HG03460 (cell line): ENCODE measurements at regions not wholly inside any gene's neighbourhood (a gene's known extent, or its start where the extent isn't known, plus 50 kb on each side); places are given as distances from the start of the nearest gene placed in this dataset.
"Not testable (repeated sequence)": the region's sequence is repeated elsewhere in the genome, so short reads cannot be mapped to it uniquely, and the experiment has no call there.

Experiments
- ATAC-seq: cut with Tn5 transposase; IDR thresholded peaks from one replicate; pipeline ENCODE4 v1.9.1; 2021; ENCODE audit not compliant: unreplicated experiment

- no peak for ATAC-seq
These were observed 238.2 kb upstream of the RBBP8 start for GRCh38 chr18:22694954-22695353.

GRCh38 chr18:22695674-22696073 is 237.5 kb upstream of the RBBP8 start:
- no peak for ATAC-seq

- ATAC-seq = no peak
These were observed 235.6 kb upstream of the RBBP8 start for GRCh38 chr18:22697561-22697960.

- ATAC-seq = no peak
These were observed 234.4 kb upstream of the RBBP8 start for GRCh38 chr18:22698711-22699110.

- ATAC-seq = no peak
These were observed 233.5 kb upstream of the RBBP8 start for GRCh38 chr18:22699629-22700028.

GRCh38 chr18:22700920-22701319 is 232.2 kb upstream of the RBBP8 start:
- no peak for ATAC-seq

- no peak for ATAC-seq
These were observed 231.8 kb upstream of the RBBP8 start for GRCh38 chr18:22701326-22701725.

GRCh38 chr18:22701795-22702194 is 231.3 kb upstream of the RBBP8 start:
- no peak for ATAC-seq

GRCh38 chr18:22702806-22703205 is 230.3 kb upstream of the RBBP8 start:
- no peak for ATAC-seq

- no peak for ATAC-seq
These were observed 229.1 kb upstream of the RBBP8 start for GRCh38 chr18:22703883-22704585.

- ATAC-seq = no peak
These were observed 228.6 kb upstream of the RBBP8 start for GRCh38 chr18:22704586-22704918.

GRCh38 chr18:22705328-22705727 is 227.8 kb upstream of the RBBP8 start:
- ATAC-seq = no peak

- not testable (repeated sequence) for ATAC-seq
These were observed 227.1 kb upstream of the RBBP8 start for GRCh38 chr18:22706025-22706424.

- no peak for ATAC-seq
These were observed 223.7 kb upstream of the RBBP8 start for GRCh38 chr18:22709288-22710060.

GRCh38 chr18:22710673-22711191 is 222.4 kb upstream of the RBBP8 start:
- no peak for ATAC-seq

GRCh38 chr18:22711192-22711685 is 221.9 kb upstream of the RBBP8 start:
- no peak for ATAC-seq

- ATAC-seq = no peak
These were observed 219.6 kb upstream of the RBBP8 start for GRCh38 chr18:22713511-22713910.

- not testable (repeated sequence) for ATAC-seq
These were observed 215.6 kb upstream of the RBBP8 start for GRCh38 chr18:22717536-22717935.

GRCh38 chr18:22723221-22723620 is 209.9 kb upstream of the RBBP8 start:
- no peak for ATAC-seq

- ATAC-seq = no peak
These were observed 209.4 kb upstream of the RBBP8 start for GRCh38 chr18:22723773-22724172.

GRCh38 chr18:22726469-22726868 is 206.7 kb upstream of the RBBP8 start:
- no peak for ATAC-seq

GRCh38 chr18:22728016-22728415 is 205.1 kb upstream of the RBBP8 start:
- no peak for ATAC-seq
